ENCODE measurements at regions not wholly inside any gene's neighbourhood (a gene's known extent, or its start where the extent isn't known, plus 50 kb on each side); places are given as distances from the start of the nearest gene placed in this dataset.

DNA sequence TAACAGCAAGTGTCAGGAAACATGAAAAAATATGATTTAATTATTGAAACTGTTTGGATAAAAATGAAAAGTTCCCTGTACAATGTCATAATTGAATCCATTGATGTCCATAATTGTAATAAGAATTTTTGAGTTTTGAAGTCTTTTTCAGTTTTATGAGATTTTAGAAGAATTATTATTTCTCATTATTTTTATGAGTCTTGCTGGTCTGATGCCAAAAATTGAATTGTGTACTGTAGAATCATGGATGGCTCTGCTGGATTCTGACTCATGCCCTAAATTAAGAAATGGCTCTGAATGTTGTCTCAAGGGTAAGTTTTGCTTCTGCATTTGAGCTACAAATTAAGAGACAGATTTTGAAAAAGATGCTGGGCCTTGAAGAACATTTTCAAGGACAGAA is 132.8 kb upstream of the MAP9 start:
- Histone ChIP-seq H3K9me2 (ENCODE audit: insufficient read depth, low read length) (no peaks in the 10 kb centered on the region), H2AFZ (ENCODE audit: low read depth, low read length) (no peak overlapping the region), H3K79me2 (replicated peaks; ENCODE audit: insufficient read depth, low read length) (no peaks in the 10 kb centered on the region), H4K20me1 (ENCODE audit: insufficient read depth) (no peaks in the 10 kb centered on the region), H3K36me3 (ENCODE audit: insufficient read depth, low read length) (no peaks in the 10 kb centered on the region), H3K27ac (ENCODE audit: low read length) (no peak overlapping the region), H3K9me3 (ENCODE audit: low read length) (no peaks in the 10 kb centered on the region), H3K4me3 (ENCODE audit: low read length) (no peak overlapping the region), H3K9ac (ENCODE audit: low read length) (no peak overlapping the region), H3K27me3 (ENCODE audit: insufficient read depth, low read depth, low read length) (no peaks in the 10 kb centered on the region), H3F3A (ENCODE audit: insufficient read depth, low read length, poor library complexity, severe bottlenecking) (no peaks in the 10 kb centered on the region), H3K4me2 (ENCODE audit: low read length) (no peak overlapping the region)
- TF ChIP-seq EZH2 (IDR thresholded peaks at IDR 0.05; ENCODE audit: borderline replicate concordance, insufficient read depth, low read length, poor library complexity, severe bottlenecking) (no peak), POLR2AphosphoS5 (IDR thresholded peaks at IDR 0.05) (no peak), TAF1 (IDR thresholded peaks at IDR 0.05; ENCODE audit: low read depth) (no peak), SMC3 (conservative IDR thresholded peaks at IDR 0.05; ENCODE audit: poor library complexity) (no peak), MXI1 (conservative IDR thresholded peaks at IDR 0.05; ENCODE audit: poor library complexity, severe bottlenecking) (no peak), RAD21 (conservative IDR thresholded peaks at IDR 0.05) (no peak), EP300 (conservative IDR thresholded peaks at IDR 0.05; ENCODE audit: poor library complexity, severe bottlenecking) (no peak)
- TF ChIP-seq, protein P1, sequence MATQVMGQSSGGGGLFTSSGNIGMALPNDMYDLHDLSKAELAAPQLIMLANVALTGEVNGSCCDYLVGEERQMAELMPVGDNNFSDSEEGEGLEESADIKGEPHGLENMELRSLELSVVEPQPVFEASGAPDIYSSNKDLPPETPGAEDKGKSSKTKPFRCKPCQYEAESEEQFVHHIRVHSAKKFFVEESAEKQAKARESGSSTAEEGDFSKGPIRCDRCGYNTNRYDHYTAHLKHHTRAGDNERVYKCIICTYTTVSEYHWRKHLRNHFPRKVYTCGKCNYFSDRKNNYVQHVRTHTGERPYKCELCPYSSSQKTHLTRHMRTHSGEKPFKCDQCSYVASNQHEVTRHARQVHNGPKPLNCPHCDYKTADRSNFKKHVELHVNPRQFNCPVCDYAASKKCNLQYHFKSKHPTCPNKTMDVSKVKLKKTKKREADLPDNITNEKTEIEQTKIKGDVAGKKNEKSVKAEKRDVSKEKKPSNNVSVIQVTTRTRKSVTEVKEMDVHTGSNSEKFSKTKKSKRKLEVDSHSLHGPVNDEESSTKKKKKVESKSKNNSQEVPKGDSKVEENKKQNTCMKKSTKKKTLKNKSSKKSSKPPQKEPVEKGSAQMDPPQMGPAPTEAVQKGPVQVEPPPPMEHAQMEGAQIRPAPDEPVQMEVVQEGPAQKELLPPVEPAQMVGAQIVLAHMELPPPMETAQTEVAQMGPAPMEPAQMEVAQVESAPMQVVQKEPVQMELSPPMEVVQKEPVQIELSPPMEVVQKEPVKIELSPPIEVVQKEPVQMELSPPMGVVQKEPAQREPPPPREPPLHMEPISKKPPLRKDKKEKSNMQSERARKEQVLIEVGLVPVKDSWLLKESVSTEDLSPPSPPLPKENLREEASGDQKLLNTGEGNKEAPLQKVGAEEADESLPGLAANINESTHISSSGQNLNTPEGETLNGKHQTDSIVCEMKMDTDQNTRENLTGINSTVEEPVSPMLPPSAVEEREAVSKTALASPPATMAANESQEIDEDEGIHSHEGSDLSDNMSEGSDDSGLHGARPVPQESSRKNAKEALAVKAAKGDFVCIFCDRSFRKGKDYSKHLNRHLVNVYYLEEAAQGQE (IDR thresholded peaks at IDR 0.05; ENCODE audit: borderline replicate concordance) = no peak
- TF ChIP-seq, protein P2, sequence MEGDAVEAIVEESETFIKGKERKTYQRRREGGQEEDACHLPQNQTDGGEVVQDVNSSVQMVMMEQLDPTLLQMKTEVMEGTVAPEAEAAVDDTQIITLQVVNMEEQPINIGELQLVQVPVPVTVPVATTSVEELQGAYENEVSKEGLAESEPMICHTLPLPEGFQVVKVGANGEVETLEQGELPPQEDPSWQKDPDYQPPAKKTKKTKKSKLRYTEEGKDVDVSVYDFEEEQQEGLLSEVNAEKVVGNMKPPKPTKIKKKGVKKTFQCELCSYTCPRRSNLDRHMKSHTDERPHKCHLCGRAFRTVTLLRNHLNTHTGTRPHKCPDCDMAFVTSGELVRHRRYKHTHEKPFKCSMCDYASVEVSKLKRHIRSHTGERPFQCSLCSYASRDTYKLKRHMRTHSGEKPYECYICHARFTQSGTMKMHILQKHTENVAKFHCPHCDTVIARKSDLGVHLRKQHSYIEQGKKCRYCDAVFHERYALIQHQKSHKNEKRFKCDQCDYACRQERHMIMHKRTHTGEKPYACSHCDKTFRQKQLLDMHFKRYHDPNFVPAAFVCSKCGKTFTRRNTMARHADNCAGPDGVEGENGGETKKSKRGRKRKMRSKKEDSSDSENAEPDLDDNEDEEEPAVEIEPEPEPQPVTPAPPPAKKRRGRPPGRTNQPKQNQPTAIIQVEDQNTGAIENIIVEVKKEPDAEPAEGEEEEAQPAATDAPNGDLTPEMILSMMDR (IDR thresholded peaks at IDR 0.05; ENCODE audit: poor library complexity, severe bottlenecking) = no peak

DNA sequence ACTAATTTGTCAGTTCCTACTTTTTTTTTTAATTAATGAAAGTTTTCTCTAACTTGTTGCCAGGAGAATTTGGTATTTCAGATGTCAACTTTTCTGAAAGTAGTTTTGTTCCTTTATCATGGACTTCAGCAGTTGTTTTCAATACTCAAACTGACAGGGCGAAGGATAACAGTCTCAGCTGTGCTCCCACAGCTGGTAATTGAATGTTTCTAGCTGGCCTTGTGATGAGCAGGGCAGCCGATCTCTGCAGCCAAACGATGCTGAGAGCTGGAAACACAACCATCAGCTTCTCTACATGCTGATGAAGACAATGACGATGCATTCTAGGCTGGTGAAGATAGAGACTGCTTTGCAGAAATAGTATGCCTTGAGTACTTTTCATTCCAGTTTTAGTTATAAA is 130.0 kb upstream of the MAP9 start:
- Histone ChIP-seq H3K36me3 (ENCODE audit: insufficient read depth, low read length) (no peaks in the 10 kb centered on the region), H3K9me2 (ENCODE audit: insufficient read depth, low read length) (no peaks in the 10 kb centered on the region), H3K9me3 (ENCODE audit: low read length) (no peaks in the 10 kb centered on the region), H2AFZ (ENCODE audit: low read depth, low read length) (no peak overlapping the region), H3K4me2 (ENCODE audit: low read length) (no peak overlapping the region), H4K20me1 (ENCODE audit: insufficient read depth) (no peaks in the 10 kb centered on the region), H3K27ac (ENCODE audit: low read length) (no peak overlapping the region), H3K9ac (ENCODE audit: low read length) (no peak overlapping the region), H3K79me2 (replicated peaks; ENCODE audit: insufficient read depth, low read length) (no peaks in the 10 kb centered on the region), H3F3A (ENCODE audit: insufficient read depth, low read length, poor library complexity, severe bottlenecking) (no peaks in the 10 kb centered on the region), H3K4me3 (ENCODE audit: low read length) (no peak overlapping the region), H3K27me3 (ENCODE audit: insufficient read depth, low read depth, low read length) (no peaks in the 10 kb centered on the region)
- no peak for TF ChIP-seq EZH2 (IDR thresholded peaks at IDR 0.05; ENCODE audit: borderline replicate concordance, insufficient read depth, low read length, poor library complexity, severe bottlenecking)
- no peak for TF ChIP-seq POLR2AphosphoS5 (IDR thresholded peaks at IDR 0.05)
- no peak for TF ChIP-seq SMC3 (conservative IDR thresholded peaks at IDR 0.05; ENCODE audit: poor library complexity)
- no peak for TF ChIP-seq TAF1 (IDR thresholded peaks at IDR 0.05; ENCODE audit: low read depth)

DNA sequence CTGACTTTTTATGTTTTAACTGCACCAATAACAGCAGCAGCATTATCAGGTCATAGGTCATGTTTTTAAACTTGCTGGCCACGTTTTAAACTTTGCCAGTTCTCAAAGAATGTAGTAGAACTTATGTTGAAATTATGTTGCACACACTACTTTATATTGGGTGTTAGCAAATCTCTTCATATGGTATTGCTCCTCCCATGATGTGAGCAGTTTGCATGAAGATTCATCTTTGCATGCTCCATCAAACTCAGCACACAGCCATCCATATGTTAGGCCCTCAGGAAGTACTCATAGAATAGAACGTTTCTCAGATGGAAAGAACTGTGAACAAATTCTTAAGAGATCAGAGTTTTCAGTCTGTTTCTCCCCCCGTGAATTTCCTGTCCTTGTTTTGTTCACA is 128.6 kb upstream of the MAP9 start:
- no peaks in the 10 kb centered on the region for H4K20me1 ChIP-seq (ENCODE audit: insufficient read depth)
- H3K27ac ChIP-seq (ENCODE audit: low read length) = no peak overlapping the region
- H3K9ac ChIP-seq (ENCODE audit: low read length) = no peak overlapping the region
- H3K79me2 ChIP-seq (replicated peaks; ENCODE audit: insufficient read depth, low read length) = no peaks in the 10 kb centered on the region
- H3K9me3 ChIP-seq (ENCODE audit: low read length) = no peaks in the 10 kb centered on the region
- H3K4me3 ChIP-seq (ENCODE audit: low read length) = no peak overlapping the region
- H3K4me2 ChIP-seq (ENCODE audit: low read length) = no peak overlapping the region
- H3K36me3 ChIP-seq (ENCODE audit: insufficient read depth, low read length) = no peaks in the 10 kb centered on the region
- TF ChIP-seq, protein P1 (IDR thresholded peaks at IDR 0.05; ENCODE audit: borderline replicate concordance) = no peak
- TF ChIP-seq TAF1 (IDR thresholded peaks at IDR 0.05; ENCODE audit: low read depth) (no peak), MXI1 (conservative IDR thresholded peaks at IDR 0.05; ENCODE audit: poor library complexity, severe bottlenecking) (no peak), POLR2AphosphoS5 (IDR thresholded peaks at IDR 0.05) (no peak), EP300 (conservative IDR thresholded peaks at IDR 0.05; ENCODE audit: poor library complexity, severe bottlenecking) (no peak), EZH2 (IDR thresholded peaks at IDR 0.05; ENCODE audit: borderline replicate concordance, insufficient read depth, low read length, poor library complexity, severe bottlenecking) (no peak), SMC3 (conservative IDR thresholded peaks at IDR 0.05; ENCODE audit: poor library complexity) (no peak), RAD21 (conservative IDR thresholded peaks at IDR 0.05) (no peak)
- TF ChIP-seq, protein P2 (IDR thresholded peaks at IDR 0.05; ENCODE audit: poor library complexity, severe bottlenecking) = no peak
- no peaks in the 10 kb centered on the region for H3K27me3 ChIP-seq (ENCODE audit: insufficient read depth, low read depth, low read length)
- no peaks in the 10 kb centered on the region for H3K9me2 ChIP-seq (ENCODE audit: insufficient read depth, low read length)
- H3F3A ChIP-seq (ENCODE audit: insufficient read depth, low read length, poor library complexity, severe bottlenecking) = no peaks in the 10 kb centered on the region
- H2AFZ ChIP-seq (ENCODE audit: low read depth, low read length) = no peak overlapping the region

Data from neural cell (in vitro differentiated cells).